ENCODE measurements at regions not wholly inside any gene's neighbourhood (a gene's known extent, or its start where the extent isn't known, plus 50 kb on each side); places are given as distances from the start of the nearest gene placed in this dataset.

GRCh38 chr16:6232056-6232455 lies 1100.6 kb upstream of the RBFOX1 start:
- TF ChIP-seq, protein P1, sequence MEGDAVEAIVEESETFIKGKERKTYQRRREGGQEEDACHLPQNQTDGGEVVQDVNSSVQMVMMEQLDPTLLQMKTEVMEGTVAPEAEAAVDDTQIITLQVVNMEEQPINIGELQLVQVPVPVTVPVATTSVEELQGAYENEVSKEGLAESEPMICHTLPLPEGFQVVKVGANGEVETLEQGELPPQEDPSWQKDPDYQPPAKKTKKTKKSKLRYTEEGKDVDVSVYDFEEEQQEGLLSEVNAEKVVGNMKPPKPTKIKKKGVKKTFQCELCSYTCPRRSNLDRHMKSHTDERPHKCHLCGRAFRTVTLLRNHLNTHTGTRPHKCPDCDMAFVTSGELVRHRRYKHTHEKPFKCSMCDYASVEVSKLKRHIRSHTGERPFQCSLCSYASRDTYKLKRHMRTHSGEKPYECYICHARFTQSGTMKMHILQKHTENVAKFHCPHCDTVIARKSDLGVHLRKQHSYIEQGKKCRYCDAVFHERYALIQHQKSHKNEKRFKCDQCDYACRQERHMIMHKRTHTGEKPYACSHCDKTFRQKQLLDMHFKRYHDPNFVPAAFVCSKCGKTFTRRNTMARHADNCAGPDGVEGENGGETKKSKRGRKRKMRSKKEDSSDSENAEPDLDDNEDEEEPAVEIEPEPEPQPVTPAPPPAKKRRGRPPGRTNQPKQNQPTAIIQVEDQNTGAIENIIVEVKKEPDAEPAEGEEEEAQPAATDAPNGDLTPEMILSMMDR (IDR thresholded peaks at IDR 0.05), result no peak
- no peak for TF ChIP-seq POLR2AphosphoS5 (IDR thresholded peaks at IDR 0.05)
